Gastroesophageal sphincter (tissue), 3 donors: ENCODE measurements at regions not wholly inside any gene's neighbourhood (a gene's known extent, or its start where the extent isn't known, plus 50 kb on each side); places are given as distances from the start of the nearest gene placed in this dataset.

Experiments
- CTCF ChIP-seq, 4 experiments: fragments of 200-600 bp in 2 of 4; fragments of 450-650 bp in 2 of 4; sonication (generic) in 1 of 4; IDR thresholded peaks; one replicate each; pipeline ENCODE4 v1.5.1; 2017 to 2019; ENCODE audit warnings: antibody characterized with exemption in 4 of 4, mild to moderate bottlenecking in 2 of 4, moderate library complexity in 2 of 4
- POLR2A ChIP-seq, 2 donors: fragments of 450-650 bp; IDR thresholded peaks; one replicate each; pipeline ENCODE4 v1.6.1; 2017; ENCODE audit warnings: antibody characterized with exemption in 2 of 2, mild to moderate bottlenecking in 2 of 2, moderate library complexity in 1 of 2

- TF ChIP-seq CTCF (IDR thresholded peaks at IDR 0.05) = no peak
- no peak for TF ChIP-seq POLR2A (IDR thresholded peaks at IDR 0.05)
Measured at GRCh38 chrY:14222014-14222413, 166.0 kb downstream of the VCY1B start.
